ENCODE measurements at regions not wholly inside any gene's neighbourhood (a gene's known extent, or its start where the extent isn't known, plus 50 kb on each side); places are given as distances from the start of the nearest gene placed in this dataset.

- peaks cover 0 to 2% (median 0%) of the 10 kb centered on the region in 4 donors for H3K36me3 ChIP-seq (ENCODE audit: control insufficient read depth in 4 of 4, insufficient read depth in 3 of 4, low read depth in 1 of 4, low read length in 3 of 4)
- TF ChIP-seq RAD21 (IDR thresholded peaks at IDR 0.05) (no peak), REST (IDR thresholded peaks at IDR 0.05) (no peak), EGR1 (IDR thresholded peaks at IDR 0.05; ENCODE audit: low read depth in 2 of 2) (no peak), JUND (IDR thresholded peaks at IDR 0.05) (no peak), FOXA2 (IDR thresholded peaks at IDR 0.05) (no peak)
- peaks cover 0 to 5% (median 0%) of the 10 kb centered on the region in 4 donors for H3K4me1 ChIP-seq (ENCODE audit: control insufficient read depth in 4 of 4, insufficient read depth in 4 of 4, low read length in 3 of 4)
- H3K4me3 ChIP-seq (ENCODE audit: low read depth in 1 of 3, low read length in 3 of 3), result no peak overlapping the region
- no peak for DNase-seq (ENCODE audit: low spot score)
- H3K9me3 ChIP-seq (ENCODE audit: control insufficient read depth in 4 of 4, low read length in 3 of 4), result no peaks in the 10 kb centered on the region
- H3K27ac ChIP-seq (ENCODE audit: low read depth in 1 of 2, low read length in 2 of 2), result no peak overlapping the region
- 88% methylated on average over 1 of the region's 1 CpG for WGBS
- no peak overlapping the region for H3K9ac ChIP-seq (ENCODE audit: low read depth in 1 of 2, low read length in 2 of 2)
- H3K27me3 ChIP-seq (ENCODE audit: control insufficient read depth in 4 of 4, insufficient read depth in 4 of 4, low read length in 3 of 4), result no peaks in the 10 kb centered on the region
Measured at GRCh38 chr2:186125625-186126024, 360.4 kb upstream of the ZC3H15 start.

GRCh38 chr2:186126181-186126580 lies 359.9 kb upstream of the ZC3H15 start:
- Histone ChIP-seq H3K9ac (ENCODE audit: low read depth in 1 of 2, low read length in 2 of 2) (no peak overlapping the region), H3K4me1 (ENCODE audit: control insufficient read depth in 4 of 4, insufficient read depth in 4 of 4, low read length in 3 of 4) (peaks cover 0 to 5% (median under 1%) of the 10 kb centered on the region in 4 donors), H3K9me3 (ENCODE audit: control insufficient read depth in 4 of 4, low read length in 3 of 4) (no peaks in the 10 kb centered on the region), H3K4me3 (ENCODE audit: low read depth in 1 of 3, low read length in 3 of 3) (no peak overlapping the region), H3K36me3 (ENCODE audit: control insufficient read depth in 4 of 4, insufficient read depth in 3 of 4, low read depth in 1 of 4, low read length in 3 of 4) (peaks cover 0 to 2% (median 0%) of the 10 kb centered on the region in 4 donors), H3K27ac (ENCODE audit: low read depth in 1 of 2, low read length in 2 of 2) (no peak overlapping the region), H3K27me3 (ENCODE audit: control insufficient read depth in 4 of 4, insufficient read depth in 4 of 4, low read length in 3 of 4) (no peaks in the 10 kb centered on the region)
- DNase-seq (ENCODE audit: low spot score), result no peak
- TF ChIP-seq FOXA2 (IDR thresholded peaks at IDR 0.05) (no peak), ATF3 (IDR thresholded peaks at IDR 0.05) (no peak), YY1 (IDR thresholded peaks at IDR 0.05) (no peak), CTCF (IDR thresholded peaks at IDR 0.05; ENCODE audit: low read depth, low read length, missing input control) (no peak), REST (IDR thresholded peaks at IDR 0.05) (no peak), FOXA1 (IDR thresholded peaks at IDR 0.05) (no peak), HNF4G (IDR thresholded peaks at IDR 0.05) (no peak), SP1 (IDR thresholded peaks at IDR 0.05) (no peak), NR2F2 (IDR thresholded peaks at IDR 0.05) (no peak), TAF1 (conservative IDR thresholded peaks at IDR 0.05) (no peak), JUND (IDR thresholded peaks at IDR 0.05) (no peak), ZBTB33 (IDR thresholded peaks at IDR 0.05) (no peak), GABPA (IDR thresholded peaks at IDR 0.05 in 1 of 2, conservative IDR thresholded peaks at IDR 0.05 in 1 of 2) (no peak), MAX (IDR thresholded peaks at IDR 0.05) (no peak), RAD21 (IDR thresholded peaks at IDR 0.05) (no peak), EGR1 (IDR thresholded peaks at IDR 0.05; ENCODE audit: low read depth in 2 of 2) (no peak), RXRA (IDR thresholded peaks at IDR 0.05) (no peak), HNF4A (conservative IDR thresholded peaks at IDR 0.05) (no peak)

All from liver (tissue), 8 donors.